Heart left ventricle (tissue), 16 donors: ENCODE measurements at regions not wholly inside any gene's neighbourhood (a gene's known extent, or its start where the extent isn't known, plus 50 kb on each side); places are given as distances from the start of the nearest gene placed in this dataset.

Experiments used
- ATAC-seq, 4 donors: fragments of 200-7000 bp; cut with Tn5 transposase; one replicate each; pipeline ENCODE4 v1.9.1; 2020 to 2022; ENCODE audit warnings: moderate library complexity in 4 of 4, mild to moderate bottlenecking in 3 of 4, moderate number of reproducible peaks in 1 of 4
- DNase-seq, 5 donors: peaks; one replicate each; pipeline ENCODE4 v3.0.0-alpha.2; 2020
- H3K27ac ChIP-seq, 12 donors: fragments of 200-600 bp; sonication (generic) in 4 of 12; one replicate each; pipeline versions ENCODE4 v1.5.0 to v1.8.0; 2016 to 2022; ENCODE audit warnings: mild to moderate bottlenecking in 2 of 12
- H3K27me3 ChIP-seq, 9 donors: fragments of 200-600 bp; sonication (generic) in 2 of 9; one replicate each; pipeline versions ENCODE4 v1.5.1 to v1.8.0; 2016 to 2022; ENCODE audit warnings: mild to moderate bottlenecking in 3 of 9
- H3K36me3 ChIP-seq, 9 donors: fragments of 200-600 bp; sonication (generic) in 2 of 9; one replicate each; pipeline versions ENCODE4 v1.5.0 to v1.8.0; 2018 to 2022; ENCODE audit warnings: mild to moderate bottlenecking in 2 of 9
- H3K4me1 ChIP-seq, 12 donors: fragments of 200-600 bp; sonication (generic) in 4 of 12; one replicate each; pipeline versions ENCODE4 v1.5.0 to v1.8.0; 2016 to 2022; ENCODE audit warnings: mild to moderate bottlenecking in 3 of 12
- H3K4me3 ChIP-seq, 12 donors: fragments of 200-600 bp; sonication (generic) in 4 of 12; one replicate each; pipeline versions ENCODE4 v1.5.0 to v1.8.0; 2017 to 2022; ENCODE audit warnings: mild to moderate bottlenecking in 9 of 12, moderate library complexity in 4 of 12
- H3K9me3 ChIP-seq, 12 donors: fragments of 200-600 bp; sonication (generic) in 4 of 12; one replicate each; pipeline versions ENCODE4 v1.5.0 to v1.8.0; 2016 to 2022; ENCODE audit warnings: mild to moderate bottlenecking in 1 of 12
- POLR2A ChIP-seq, 2 donors: fragments of 450-650 bp; IDR thresholded peaks; one replicate each; pipeline ENCODE4 v1.6.1; 2017; ENCODE audit warnings: antibody characterized with exemption in 2 of 2, mild to moderate bottlenecking in 2 of 2, moderate library complexity in 2 of 2
- WGBS, 4 donors: extraction: QIAGEN DNeasy Blood & Tissue Kit in 2 of 4; methylation state at CpG; one replicate each; pipeline versions ENCODE4 v1.1.5 to v1.1.7; 2013 to 2018; 5-methylcytosine and 5-hydroxymethylcytosine counted together
- intact Hi-C, 10 donors: fragments of 100-400 bp; cut with DNase I; formaldehyde crosslinking; loops; one replicate each; pipeline versions ENCODE4 v1.11.1 to v1.14.2; 2022
- TF ChIP-seq, protein P1 (sequence below), 12 donors: fragments of 200-600 bp; sonication (generic) in 4 of 12; IDR thresholded peaks; one replicate each; pipeline versions ENCODE4 v1.5.0 to v1.8.0; 2018 to 2022; ENCODE audit warnings: antibody characterized with exemption in 12 of 12, mild to moderate bottlenecking in 5 of 12
- donor health status: ischemic (EF 13 %, LVEDD 7.1; RV severe dilation, severe dysfunction).
- donor health status: healthy with polysubstance abuse.
- donor health status: DM: no; HTN: yes; CAD: no.
- donor health status: DM: no; HTN: no; CAD: no.
- donor health status: ischemic (EF 25% LVEDD 6.9; RV normal size, moderate dysfunction).
- donor health status: ischemic (EF 25% LVEDD 5.7; RV mildly dilated, moderate dysfunction).
- donor health status: healthy.
- donor health status: DM: yes; HTN: yes; CAD: no.
- donor health status: ischemic (EF 35%, LVEDD 5.7; RV mildly dilated, moderate dysfunction).
- donor health status: nonischemic (EF 11% LVEDD 7.7; RV severe dilation, severe dysfunction).
- donor health status: DM: yes; HTN: yes; CAD: no.
- donor health status: PGD.
- donor health status: ischemic (EF 29% LVEDD 5.4; RV normal size, mild dysfunction).
- donor health status: nonischemic (EF 23%, LVEDD 6.1; RV moderate dilation, normal function).

DNA sequence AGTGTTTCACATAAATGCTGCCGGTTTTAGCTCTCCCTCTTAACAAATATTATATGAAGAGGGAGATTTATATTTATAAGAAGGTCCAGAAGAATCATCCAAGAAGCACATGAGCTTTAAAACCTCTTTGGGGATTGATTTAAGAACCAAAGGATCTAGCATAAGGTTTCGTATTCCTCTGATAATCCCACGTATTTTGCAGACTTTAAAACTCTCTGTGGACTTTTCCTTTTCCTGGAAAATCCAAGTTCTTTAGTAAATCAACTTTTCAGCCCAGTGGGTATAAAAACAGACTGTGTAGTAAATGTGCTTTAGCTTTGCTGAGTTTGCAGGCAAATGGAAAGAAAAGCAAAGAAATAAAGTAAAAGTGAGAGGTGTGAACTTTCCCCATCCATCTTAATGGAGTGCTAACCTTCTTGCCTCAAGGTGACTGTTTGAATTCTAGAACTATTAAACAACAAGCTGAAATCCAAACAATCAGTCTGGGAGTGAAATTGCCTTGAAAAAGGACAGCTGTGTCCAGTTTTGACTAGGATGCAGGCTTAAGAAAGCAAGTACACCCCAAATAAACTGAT, 363.4 kb upstream of the SLC24A2 start:
- intact Hi-C loops = no loop called here
- Histone ChIP-seq H3K27ac (no peak overlapping the region), H3K9me3 (no peaks in the 10 kb centered on the region), H3K27me3 (no peaks in the 10 kb centered on the region), H3K36me3 (no peaks in the 10 kb centered on the region), H3K4me3 (no peak overlapping the region), H3K4me1 (no peaks in the 10 kb centered on the region)
- no peak for TF ChIP-seq POLR2A (IDR thresholded peaks at IDR 0.05)
- TF ChIP-seq, protein P1, sequence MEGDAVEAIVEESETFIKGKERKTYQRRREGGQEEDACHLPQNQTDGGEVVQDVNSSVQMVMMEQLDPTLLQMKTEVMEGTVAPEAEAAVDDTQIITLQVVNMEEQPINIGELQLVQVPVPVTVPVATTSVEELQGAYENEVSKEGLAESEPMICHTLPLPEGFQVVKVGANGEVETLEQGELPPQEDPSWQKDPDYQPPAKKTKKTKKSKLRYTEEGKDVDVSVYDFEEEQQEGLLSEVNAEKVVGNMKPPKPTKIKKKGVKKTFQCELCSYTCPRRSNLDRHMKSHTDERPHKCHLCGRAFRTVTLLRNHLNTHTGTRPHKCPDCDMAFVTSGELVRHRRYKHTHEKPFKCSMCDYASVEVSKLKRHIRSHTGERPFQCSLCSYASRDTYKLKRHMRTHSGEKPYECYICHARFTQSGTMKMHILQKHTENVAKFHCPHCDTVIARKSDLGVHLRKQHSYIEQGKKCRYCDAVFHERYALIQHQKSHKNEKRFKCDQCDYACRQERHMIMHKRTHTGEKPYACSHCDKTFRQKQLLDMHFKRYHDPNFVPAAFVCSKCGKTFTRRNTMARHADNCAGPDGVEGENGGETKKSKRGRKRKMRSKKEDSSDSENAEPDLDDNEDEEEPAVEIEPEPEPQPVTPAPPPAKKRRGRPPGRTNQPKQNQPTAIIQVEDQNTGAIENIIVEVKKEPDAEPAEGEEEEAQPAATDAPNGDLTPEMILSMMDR (IDR thresholded peaks at IDR 0.05) = no peak
- no peak for DNase-seq
- no peak for ATAC-seq
- 69 to 75% (median 75%) methylated on average over 3 of the region's 3 CpGs for WGBS, 4 donors

DNA sequence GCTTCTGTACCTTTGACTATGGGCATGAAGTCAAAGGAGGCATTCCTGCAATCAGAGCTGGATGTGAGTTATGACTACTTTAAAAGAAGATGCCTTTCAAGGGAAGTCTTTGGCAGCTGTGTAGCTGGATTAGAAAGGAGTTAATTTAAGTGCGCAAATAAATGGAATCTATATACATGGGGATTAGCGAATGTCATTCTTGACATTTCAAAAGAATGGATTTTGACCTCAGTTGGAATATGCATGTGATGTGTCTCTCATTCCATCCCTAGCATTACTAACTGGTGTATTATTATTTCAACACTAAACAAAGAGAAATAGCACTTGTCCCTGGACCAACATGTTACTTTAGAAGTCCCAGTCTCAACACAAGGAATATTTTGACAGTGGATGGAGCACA, 359.6 kb upstream of the SLC24A2 start:
- intact Hi-C loops = no loop called here
- TF ChIP-seq POLR2A (IDR thresholded peaks at IDR 0.05) = no peak
- TF ChIP-seq, protein P1 (IDR thresholded peaks at IDR 0.05) = no peak
- WGBS, 4 donors = 97 to 100% (median 98%) methylated on average over 2 of the region's 2 CpGs
- Histone ChIP-seq H3K27ac (no peak overlapping the region), H3K9me3 (no peaks in the 10 kb centered on the region), H3K27me3 (no peaks in the 10 kb centered on the region), H3K4me3 (no peak overlapping the region), H3K4me1 (peaks cover 0 to 5% (median 0%) of the 10 kb centered on the region in 12 donors), H3K36me3 (no peaks in the 10 kb centered on the region)
- ATAC-seq (no peak), DNase-seq (no peak)

DNA sequence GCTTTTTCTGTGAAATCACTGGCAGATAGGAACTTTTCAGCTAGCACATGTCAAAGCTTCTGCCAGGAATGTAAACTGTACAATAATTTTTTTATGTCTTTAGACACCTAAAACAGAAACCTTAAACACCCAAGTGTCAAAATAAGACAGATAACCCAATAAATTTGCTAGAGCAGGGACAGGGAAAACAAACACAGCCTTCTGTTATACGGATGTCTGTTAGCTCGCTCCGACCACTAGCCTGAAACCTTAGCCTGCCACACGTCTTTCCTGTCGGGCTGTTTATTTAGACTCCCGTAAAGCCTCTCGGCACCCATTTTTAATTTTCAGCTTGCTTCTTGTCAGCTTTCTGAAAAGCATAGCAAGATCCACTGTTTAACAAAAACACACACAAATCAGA, 355.4 kb upstream of the SLC24A2 start:
- Histone ChIP-seq H3K36me3 (no peaks in the 10 kb centered on the region), H3K27ac (no peak overlapping the region), H3K4me3 (no peak overlapping the region), H3K4me1 (peaks cover 0 to 5% (median 0%) of the 10 kb centered on the region in 12 donors), H3K27me3 (no peaks in the 10 kb centered on the region), H3K9me3 (no peaks in the 10 kb centered on the region)
- intact Hi-C loops = loop anchor here in 1 of 10 donors (2.0 kb wide), 1 partner anchor 31 kb away; no protein-coding TSS in a partner anchor
- DNase-seq (no peak), ATAC-seq (no peak)
- 48 to 64% (median 54%) methylated on average over 7 of the region's 7 CpGs for WGBS, 4 donors
- no peak for TF ChIP-seq POLR2A (IDR thresholded peaks at IDR 0.05)
- TF ChIP-seq, protein P1 (IDR thresholded peaks at IDR 0.05) = no peak

DNA sequence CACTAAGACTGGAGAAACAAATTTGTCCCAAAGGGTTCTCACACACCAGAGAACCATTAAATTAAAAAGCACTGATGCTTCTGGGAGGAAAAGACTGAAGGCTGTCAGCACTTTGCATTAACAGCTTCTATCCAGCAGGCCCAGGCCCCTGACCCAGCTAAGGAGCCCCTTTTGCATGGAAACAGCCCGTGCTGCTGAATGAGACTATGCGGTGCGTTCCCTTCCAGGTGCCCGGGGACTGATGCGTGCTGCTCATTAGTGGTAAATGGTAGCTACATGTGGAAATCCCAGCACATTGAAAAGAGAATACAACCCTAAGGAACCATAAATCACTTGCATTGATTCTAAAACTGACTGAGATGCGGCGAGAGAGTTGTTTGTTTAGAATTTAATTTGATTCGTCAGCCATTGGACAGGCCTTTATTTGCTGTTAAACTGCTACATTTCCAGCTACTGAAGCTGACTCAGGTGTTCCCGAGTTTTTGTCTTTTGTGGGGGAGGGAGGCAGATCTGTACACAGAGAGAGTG, 351.0 kb upstream of the SLC24A2 start:
- peaks cover 0 to 5% (median 0%) of the 10 kb centered on the region in 12 donors for H3K4me1 ChIP-seq
- DNase-seq (no peak), ATAC-seq (no peak)
- no peaks in the 10 kb centered on the region for H3K36me3 ChIP-seq
- H3K27me3 ChIP-seq = peaks cover 0 to 6% (median 0%) of the 10 kb centered on the region in 9 donors
- intact Hi-C loops = no loop called here
- H3K9me3 ChIP-seq = no peaks in the 10 kb centered on the region
- no peak overlapping the region for H3K27ac ChIP-seq
- no peak overlapping the region for H3K4me3 ChIP-seq
- WGBS, 4 donors = 94% methylated on average over 9 of the region's 9 CpGs
- no peak for TF ChIP-seq POLR2A (IDR thresholded peaks at IDR 0.05)
- TF ChIP-seq, protein P1 (IDR thresholded peaks at IDR 0.05) = no peak
